ENCODE measurements at regions not wholly inside any gene's neighbourhood (a gene's known extent, or its start where the extent isn't known, plus 50 kb on each side); places are given as distances from the start of the nearest gene placed in this dataset.

DNA sequence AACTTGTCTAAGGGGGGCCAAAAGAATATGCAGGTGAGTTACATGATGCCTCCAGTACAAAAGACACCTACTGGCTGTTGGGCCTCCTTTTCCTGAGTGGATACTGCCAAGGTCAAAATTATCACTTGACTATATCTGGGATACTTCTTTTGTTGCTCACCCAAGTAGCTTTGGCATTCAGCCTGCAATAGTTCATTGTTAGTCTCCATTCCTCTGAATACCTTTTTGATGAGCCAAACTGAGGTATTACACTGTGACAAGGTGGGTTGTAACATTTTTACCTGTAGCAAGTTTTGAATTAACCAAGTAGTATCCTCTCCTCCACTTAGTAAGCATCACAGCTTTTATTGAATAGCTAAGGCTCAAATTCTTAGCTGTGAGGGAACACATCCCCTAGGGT, 408.0 kb downstream of the LRRIQ3 start:
- TF ChIP-seq, protein P1, sequence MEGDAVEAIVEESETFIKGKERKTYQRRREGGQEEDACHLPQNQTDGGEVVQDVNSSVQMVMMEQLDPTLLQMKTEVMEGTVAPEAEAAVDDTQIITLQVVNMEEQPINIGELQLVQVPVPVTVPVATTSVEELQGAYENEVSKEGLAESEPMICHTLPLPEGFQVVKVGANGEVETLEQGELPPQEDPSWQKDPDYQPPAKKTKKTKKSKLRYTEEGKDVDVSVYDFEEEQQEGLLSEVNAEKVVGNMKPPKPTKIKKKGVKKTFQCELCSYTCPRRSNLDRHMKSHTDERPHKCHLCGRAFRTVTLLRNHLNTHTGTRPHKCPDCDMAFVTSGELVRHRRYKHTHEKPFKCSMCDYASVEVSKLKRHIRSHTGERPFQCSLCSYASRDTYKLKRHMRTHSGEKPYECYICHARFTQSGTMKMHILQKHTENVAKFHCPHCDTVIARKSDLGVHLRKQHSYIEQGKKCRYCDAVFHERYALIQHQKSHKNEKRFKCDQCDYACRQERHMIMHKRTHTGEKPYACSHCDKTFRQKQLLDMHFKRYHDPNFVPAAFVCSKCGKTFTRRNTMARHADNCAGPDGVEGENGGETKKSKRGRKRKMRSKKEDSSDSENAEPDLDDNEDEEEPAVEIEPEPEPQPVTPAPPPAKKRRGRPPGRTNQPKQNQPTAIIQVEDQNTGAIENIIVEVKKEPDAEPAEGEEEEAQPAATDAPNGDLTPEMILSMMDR (IDR thresholded peaks at IDR 0.05) = no peak
- TF ChIP-seq POLR2A (IDR thresholded peaks at IDR 0.05) = no peak

Measured in adrenal gland (tissue), 5 donors.